ENCODE measurements at regions not wholly inside any gene's neighbourhood (a gene's known extent, or its start where the extent isn't known, plus 50 kb on each side); places are given as distances from the start of the nearest gene placed in this dataset.

DNA sequence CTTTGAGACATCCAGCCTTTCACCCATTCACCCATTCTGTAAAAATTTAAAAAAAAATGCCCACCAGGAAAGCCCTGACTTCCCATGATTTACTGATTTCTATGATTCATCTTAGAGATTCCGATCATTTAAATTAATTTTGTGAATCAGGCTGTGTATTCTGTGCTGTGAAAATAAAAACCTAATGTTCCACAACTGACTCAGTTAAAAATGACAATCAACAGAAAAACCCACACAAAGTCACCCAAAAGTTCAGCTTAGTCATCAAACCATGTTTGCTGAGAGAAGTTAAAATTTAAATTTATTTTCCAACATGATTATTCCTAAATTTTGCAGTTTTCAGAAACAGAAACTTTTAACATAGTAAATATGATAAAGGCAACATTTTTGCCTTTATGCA, 509.9 kb downstream of the TENT5A start:
- Histone ChIP-seq H3K18ac (ENCODE audit: extremely low read depth, low read length) (no peak overlapping the region), H2AK5ac (ENCODE audit: low read depth, low read length) (no peak overlapping the region), H3K14ac (ENCODE audit: insufficient read length) (no peak overlapping the region), H3K4me1 (replicated peaks in 1 of 4; ENCODE audit: control insufficient read depth in 3 of 4, insufficient read depth in 4 of 4, low read length in 3 of 4) (no peaks in the 10 kb centered on the region), H3K27me3 (replicated peaks in 1 of 4; ENCODE audit: control insufficient read depth in 3 of 4, extremely low read depth in 1 of 4, insufficient read depth in 3 of 4, low read length in 3 of 4) (peaks cover 0 to 1% (median 0%) of the 10 kb centered on the region in 4 experiments; a peak in 1 of 7 replicates), H3K79me1 (ENCODE audit: low read depth, low read length) (no peaks in the 10 kb centered on the region), H3K4me3 (ENCODE audit: extremely low read depth in 1 of 4, insufficient read depth in 2 of 4, low read depth in 3 of 4, low read length in 4 of 4) (no peak overlapping the region), H3K56ac (replicated peaks; ENCODE audit: insufficient read length, low read depth, low read length) (no peak overlapping the region), H3K4ac (replicated peaks; ENCODE audit: insufficient read length, low read depth, low read length) (no peak overlapping the region), H3K36me3 (ENCODE audit: control insufficient read depth in 2 of 4, insufficient read depth in 4 of 4, low read length in 3 of 4) (no peaks in the 10 kb centered on the region), H3K23me2 (ENCODE audit: low read depth, low read length) (no peaks in the 10 kb centered on the region), H4K8ac (ENCODE audit: extremely low read depth, insufficient read depth, low read length) (no peak overlapping the region), H4K91ac (replicated peaks; ENCODE audit: insufficient read length, low read length) (no peak overlapping the region), H3K4me2 (ENCODE audit: insufficient read depth in 1 of 2, low read depth in 2 of 2, low read length in 2 of 2) (no peak overlapping the region), H2BK20ac (ENCODE audit: low read length) (no peak overlapping the region), H3K23ac (ENCODE audit: insufficient read length) (no peak overlapping the region), H3K9ac (replicated peaks in 1 of 4; ENCODE audit: extremely low read depth in 1 of 4, low read depth in 3 of 4, low read length in 3 of 4) (no peak overlapping the region), H3K27ac (ENCODE audit: low read depth, low read length) (no peak overlapping the region), H4K20me1 (replicated peaks in 1 of 2; ENCODE audit: control insufficient read depth in 1 of 2, insufficient read depth in 2 of 2, low read length in 2 of 2) (no peaks in the 10 kb centered on the region), H4K5ac (ENCODE audit: insufficient read length, low read depth, low read length) (no peak overlapping the region), H2BK5ac (ENCODE audit: low read depth, low read length) (no peak overlapping the region), H2BK12ac (ENCODE audit: low read depth, low read length) (no peak overlapping the region), H3K9me3 (ENCODE audit: insufficient read depth in 2 of 2, low read depth in 1 of 2, low read length in 1 of 2) (no peaks in the 10 kb centered on the region), H2BK120ac (replicated peaks; ENCODE audit: low read depth, low read length) (no peak overlapping the region), H2BK15ac (ENCODE audit: low read length) (no peak overlapping the region), H2AFZ (ENCODE audit: low read length) (no peak overlapping the region), H3K79me2 (ENCODE audit: control insufficient read depth in 1 of 2, insufficient read depth in 2 of 2, low read length in 2 of 2) (no peaks in the 10 kb centered on the region)
- no peak for DNase-seq (ENCODE audit: low read depth in 1 of 2, low spot score in 2 of 2)
- WGBS, 2 experiments (ENCODE audit: extremely low coverage in 1 of 2, insufficient coverage in 1 of 2, insufficient read length in 1 of 2, insufficient replicate concordance in 2 of 2, low coverage in 1 of 2, low lambda C conversion rate in 2 of 2, missing lambda C conversion rate in 1 of 2): 81% methylated on average over 1 of the region's 1 CpG; no CpG with 5 or more reads in 1 of the 2 experiments
- no peak for FAIRE-seq
- POLR2A ChIA-PET (ENCODE audit: partially characterized antibody): no interaction called here
- TF ChIP-seq KDM1A (IDR thresholded peaks at IDR 0.05; ENCODE audit: borderline replicate concordance, low read length) (no peak), GABPA (IDR thresholded peaks at IDR 0.05; ENCODE audit: borderline replicate concordance, insufficient read depth, low read length) (no peak), ATF3 (IDR thresholded peaks at IDR 0.05; ENCODE audit: insufficient read depth, low read depth, low read length) (no peak), RNF2 (IDR thresholded peaks at IDR 0.05; ENCODE audit: borderline replicate concordance, low read depth, low read length, missing control alignments, poor library complexity, severe bottlenecking) (no peak), CHD2 (IDR thresholded peaks at IDR 0.05; ENCODE audit: low read length) (no peak), CEBPB (IDR thresholded peaks at IDR 0.05; ENCODE audit: low read depth, low read length) (no peak), SIX5 (IDR thresholded peaks at IDR 0.05; ENCODE audit: low read depth, low read length) (no peak), CHD1 (IDR thresholded peaks at IDR 0.05; ENCODE audit: low read depth, low read length) (no peak), RBBP5 (IDR thresholded peaks at IDR 0.05; ENCODE audit: borderline replicate concordance, low read depth, low read length) (no peak), EZH2 (IDR thresholded peaks at IDR 0.05; ENCODE audit: low read depth, low read length, severe bottlenecking) (no peak), BCL11A (IDR thresholded peaks at IDR 0.05; ENCODE audit: low read depth in 2 of 2, low read length in 2 of 2) (no peak)
- TF ChIP-seq, protein P1, sequence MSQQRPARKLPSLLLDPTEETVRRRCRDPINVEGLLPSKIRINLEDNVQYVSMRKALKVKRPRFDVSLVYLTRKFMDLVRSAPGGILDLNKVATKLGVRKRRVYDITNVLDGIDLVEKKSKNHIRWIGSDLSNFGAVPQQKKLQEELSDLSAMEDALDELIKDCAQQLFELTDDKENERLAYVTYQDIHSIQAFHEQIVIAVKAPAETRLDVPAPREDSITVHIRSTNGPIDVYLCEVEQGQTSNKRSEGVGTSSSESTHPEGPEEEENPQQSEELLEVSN (IDR thresholded peaks at IDR 0.05): no peak
- TF ChIP-seq, protein P2, sequence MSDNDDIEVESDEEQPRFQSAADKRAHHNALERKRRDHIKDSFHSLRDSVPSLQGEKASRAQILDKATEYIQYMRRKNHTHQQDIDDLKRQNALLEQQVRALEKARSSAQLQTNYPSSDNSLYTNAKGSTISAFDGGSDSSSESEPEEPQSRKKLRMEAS (IDR thresholded peaks at IDR 0.05): no peak
- CTCF ChIA-PET (ENCODE audit: partially characterized antibody): interaction anchor here (0.6 to 1.5 kb wide), 5 partner anchors 9 to 724 kb away, joined by 3 to 4 read pairs (median 3); no protein-coding TSS in a partner anchor

Data from H1 (cell line).